GM12864 (cell line): ENCODE measurements at regions not wholly inside any gene's neighbourhood (a gene's known extent, or its start where the extent isn't known, plus 50 kb on each side); places are given as distances from the start of the nearest gene placed in this dataset.

Experiments
- DNase-seq: peaks from one replicate; pipeline ENCODE4 v3.0.0-alpha.2; 2011; ENCODE audit warnings: low read depth
- H3K4me3 ChIP-seq: 2 replicates; pipeline ENCODE4 v1.5.1; 2011; ENCODE audit warnings: mild to moderate bottlenecking, low read depth, low read length, control low read depth
- TF ChIP-seq, protein P1 (sequence below): IDR thresholded peaks from 2 replicates; pipeline ENCODE4 v1.5.1; 2011; ENCODE audit warnings: low read depth, mild to moderate bottlenecking, moderate library complexity, low read length, control low read depth, inconsistent platforms; ENCODE audit errors: missing control alignments

GRCh38 chr7:41148521-41148951 is 554.4 kb downstream of the INHBA start:
- TF ChIP-seq, protein P1, sequence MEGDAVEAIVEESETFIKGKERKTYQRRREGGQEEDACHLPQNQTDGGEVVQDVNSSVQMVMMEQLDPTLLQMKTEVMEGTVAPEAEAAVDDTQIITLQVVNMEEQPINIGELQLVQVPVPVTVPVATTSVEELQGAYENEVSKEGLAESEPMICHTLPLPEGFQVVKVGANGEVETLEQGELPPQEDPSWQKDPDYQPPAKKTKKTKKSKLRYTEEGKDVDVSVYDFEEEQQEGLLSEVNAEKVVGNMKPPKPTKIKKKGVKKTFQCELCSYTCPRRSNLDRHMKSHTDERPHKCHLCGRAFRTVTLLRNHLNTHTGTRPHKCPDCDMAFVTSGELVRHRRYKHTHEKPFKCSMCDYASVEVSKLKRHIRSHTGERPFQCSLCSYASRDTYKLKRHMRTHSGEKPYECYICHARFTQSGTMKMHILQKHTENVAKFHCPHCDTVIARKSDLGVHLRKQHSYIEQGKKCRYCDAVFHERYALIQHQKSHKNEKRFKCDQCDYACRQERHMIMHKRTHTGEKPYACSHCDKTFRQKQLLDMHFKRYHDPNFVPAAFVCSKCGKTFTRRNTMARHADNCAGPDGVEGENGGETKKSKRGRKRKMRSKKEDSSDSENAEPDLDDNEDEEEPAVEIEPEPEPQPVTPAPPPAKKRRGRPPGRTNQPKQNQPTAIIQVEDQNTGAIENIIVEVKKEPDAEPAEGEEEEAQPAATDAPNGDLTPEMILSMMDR, result no peak
- H3K4me3 ChIP-seq, result no peak overlapping the region
- DNase-seq, result no peak

GRCh38 chr7:41147606-41148485 is 555.0 kb downstream of the INHBA start:
- TF ChIP-seq, protein P1, result no peak
- H3K4me3 ChIP-seq, result no peak overlapping the region
- DNase-seq, result no peak

DNA sequence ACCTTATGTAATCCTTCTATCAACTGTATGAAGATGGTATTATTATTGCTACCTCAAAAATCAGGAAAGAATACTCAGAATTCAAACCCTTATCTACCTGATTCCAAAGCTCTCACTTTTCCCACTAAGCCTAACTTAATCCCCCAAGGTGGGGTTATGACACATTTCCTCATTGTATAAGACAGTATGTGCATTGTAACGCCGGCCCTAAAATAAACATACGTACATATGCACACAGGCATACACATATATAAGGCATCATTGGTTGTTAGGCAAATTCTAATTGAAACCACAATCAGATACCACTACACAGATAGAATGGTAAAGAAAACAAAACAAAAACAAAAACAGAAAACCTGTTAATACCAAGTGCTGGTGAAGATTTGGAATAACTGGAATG is 556.5 kb downstream of the INHBA start:
- H3K4me3 ChIP-seq, result no peak overlapping the region
- no peak for DNase-seq
- TF ChIP-seq, protein P1, result no peak

DNA sequence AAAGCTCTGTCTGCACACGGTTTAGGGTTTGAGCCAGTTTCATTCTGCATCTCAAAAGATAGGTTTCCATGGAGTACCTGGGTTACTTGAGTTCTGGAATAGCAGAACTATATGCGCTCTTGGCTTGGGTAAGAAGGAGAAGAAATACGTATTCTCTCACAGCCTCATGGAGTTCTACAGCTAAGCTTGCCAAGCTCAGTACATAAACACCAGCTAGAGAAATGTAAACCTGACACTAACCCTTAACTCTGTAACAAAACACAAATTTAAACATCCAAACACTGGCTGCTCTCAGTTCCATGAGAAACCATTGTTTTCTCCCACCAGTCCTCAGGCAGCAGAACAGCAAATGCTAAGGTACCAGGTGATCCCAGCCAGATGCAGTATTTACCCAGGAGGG is 557.2 kb downstream of the INHBA start:
- DNase-seq, result no peak
- TF ChIP-seq, protein P1, result no peak
- H3K4me3 ChIP-seq, result no peak overlapping the region

- H3K4me3 ChIP-seq, result no peak overlapping the region
- no peak for DNase-seq
- TF ChIP-seq, protein P1, result no peak
Measured at GRCh38 chr7:41142904-41143473, 559.9 kb downstream of the INHBA start.

- TF ChIP-seq, protein P1, result no peak
- no peak overlapping the region for H3K4me3 ChIP-seq
- no peak for DNase-seq
Measured at GRCh38 chr7:41139789-41140188, 563.1 kb downstream of the INHBA start.
